ENCODE measurements at regions not wholly inside any gene's neighbourhood (a gene's known extent, or its start where the extent isn't known, plus 50 kb on each side); places are given as distances from the start of the nearest gene placed in this dataset.
A peak's percentile ranks its signal among the peaks of the same experiment; 100 is the strongest.

DNA sequence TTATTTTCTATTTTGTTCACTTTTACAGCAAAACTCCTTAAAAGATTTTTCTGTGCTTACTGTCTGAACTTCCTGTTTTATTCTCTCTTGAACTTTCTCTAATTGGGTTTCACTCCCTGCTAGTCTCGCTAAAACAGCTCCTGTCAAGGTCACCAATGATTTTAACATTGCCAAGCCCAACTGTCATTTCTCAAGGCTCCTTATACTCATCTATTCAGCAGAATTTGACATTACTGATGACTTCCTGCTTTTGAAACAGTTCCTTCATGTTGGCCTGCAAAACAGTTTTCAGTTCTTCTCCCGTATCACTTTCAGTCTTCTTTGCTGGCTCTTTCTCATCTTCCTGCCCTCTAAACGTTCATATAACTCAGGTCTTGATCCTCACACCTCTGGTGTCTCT, 268.5 kb upstream of the USP15 start:
- no peak overlapping the region for H3K4me3 ChIP-seq
- DNase-seq: no peak
- TF ChIP-seq CTCF (IDR thresholded peaks at IDR 0.05) (no peak), POLR2A (IDR thresholded peaks at IDR 0.05) (no peak)
- H3K27ac ChIP-seq: no peak overlapping the region
- H3K27me3 ChIP-seq: no peaks in the 10 kb centered on the region
- WGBS, 2 donors: 33 to 39% methylated on average over 3 of the region's 3 CpGs
- no peaks in the 10 kb centered on the region for H3K36me3 ChIP-seq (replicated peaks in 1 of 2; ENCODE audit: insufficient read depth in 1 of 2, low read depth in 2 of 2)
- no peaks in the 10 kb centered on the region for H3K4me1 ChIP-seq
- intact Hi-C loops (cut with DNase I): no loop called here
- no peaks in the 10 kb centered on the region for H3K9me3 ChIP-seq
- ATAC-seq: no peak

GRCh38 chr12:61993734-61994345, 266.4 kb upstream of the USP15 start:
- ATAC-seq: peak; percentile 63
- no peaks in the 10 kb centered on the region for H3K36me3 ChIP-seq (replicated peaks in 1 of 2; ENCODE audit: insufficient read depth in 1 of 2, low read depth in 2 of 2)

DNA sequence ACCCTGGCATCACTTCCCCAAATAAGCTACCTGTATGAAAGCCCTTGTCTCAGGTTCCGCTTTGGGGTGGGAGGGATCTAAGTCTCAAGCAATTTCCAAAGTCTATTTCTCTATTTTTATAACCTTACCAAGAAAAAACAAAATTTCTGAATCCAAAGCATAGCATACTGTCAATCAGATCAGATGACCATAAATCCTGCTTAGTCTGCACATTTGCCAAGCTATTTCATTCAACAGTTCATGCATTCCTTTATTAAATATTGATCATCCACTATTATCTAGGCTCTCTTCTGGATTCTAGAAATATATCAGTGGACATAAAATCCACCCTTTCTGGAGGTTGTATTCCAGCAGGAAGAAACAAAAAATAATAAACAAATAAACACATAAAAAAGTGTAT, 263.5 kb upstream of the USP15 start:
- Histone ChIP-seq H3K27me3 (no peaks in the 10 kb centered on the region), H3K4me1 (no peaks in the 10 kb centered on the region), H3K9me3 (no peaks in the 10 kb centered on the region), H3K36me3 (replicated peaks in 1 of 2; ENCODE audit: insufficient read depth in 1 of 2, low read depth in 2 of 2) (no peaks in the 10 kb centered on the region), H3K4me3 (no peak overlapping the region), H3K27ac (no peak overlapping the region)
- DNase-seq (no peak), ATAC-seq (no peak)
- TF ChIP-seq POLR2A (IDR thresholded peaks at IDR 0.05) (no peak), CTCF (IDR thresholded peaks at IDR 0.05) (no peak)
- 89 to 92% methylated on average over 1 of the region's 1 CpG for WGBS, 2 donors
- intact Hi-C loops (cut with DNase I): no loop called here

More at GRCh38 chr12:61993734-61994345, 266.4 kb upstream of the USP15 start:
- TF ChIP-seq POLR2A (IDR thresholded peaks at IDR 0.05): no peak
- TF ChIP-seq CTCF (IDR thresholded peaks at IDR 0.05): peak in 5 of 7 experiments; percentile 39 to 67 (median 57)
- intact Hi-C loops (cut with DNase I): no loop called here
- peak in 1 of 4 donors; percentile 5 for DNase-seq
- Histone ChIP-seq H3K27me3 (no peaks in the 10 kb centered on the region), H3K9me3 (no peaks in the 10 kb centered on the region), H3K27ac (no peak overlapping the region), H3K4me3 (no peak overlapping the region), H3K4me1 (no peaks in the 10 kb centered on the region)
- whole genome bisulfite sequencing, 2 donors: 43 to 46% methylated on average over 2 of the region's 2 CpGs

DNA sequence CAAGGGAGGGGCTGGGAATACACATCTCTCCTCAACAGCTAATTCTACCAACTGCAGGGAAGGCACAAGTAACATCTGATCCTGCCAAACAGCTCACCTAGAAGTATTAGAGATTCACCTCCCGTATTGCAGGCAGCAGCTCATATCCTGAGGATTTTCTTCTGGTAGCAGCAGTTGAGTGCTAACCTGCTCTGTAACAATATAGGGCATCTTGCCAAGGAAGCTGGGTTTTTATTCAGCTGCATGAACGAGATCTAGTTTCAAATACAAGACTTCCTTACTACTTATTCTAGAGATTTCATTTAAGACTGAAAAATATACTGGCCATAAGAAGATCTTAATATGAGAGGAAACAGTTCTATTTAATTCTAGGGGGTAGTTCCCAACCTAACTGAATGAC, 261.4 kb upstream of the USP15 start:
- Histone ChIP-seq H3K27me3 (no peaks in the 10 kb centered on the region), H3K4me3 (no peak overlapping the region), H3K36me3 (replicated peaks in 1 of 2; ENCODE audit: insufficient read depth in 1 of 2, low read depth in 2 of 2) (no peaks in the 10 kb centered on the region), H3K27ac (no peak overlapping the region), H3K4me1 (no peaks in the 10 kb centered on the region), H3K9me3 (no peaks in the 10 kb centered on the region)
- no peak for TF ChIP-seq POLR2A (IDR thresholded peaks at IDR 0.05)
- no peak for TF ChIP-seq CTCF (IDR thresholded peaks at IDR 0.05)
- DNase-seq (no peak), ATAC-seq (no peak)
- intact Hi-C loops (cut with DNase I): no loop called here
- WGBS, 2 donors: 5 to 16% methylated on average over 2 of the region's 2 CpGs

DNA sequence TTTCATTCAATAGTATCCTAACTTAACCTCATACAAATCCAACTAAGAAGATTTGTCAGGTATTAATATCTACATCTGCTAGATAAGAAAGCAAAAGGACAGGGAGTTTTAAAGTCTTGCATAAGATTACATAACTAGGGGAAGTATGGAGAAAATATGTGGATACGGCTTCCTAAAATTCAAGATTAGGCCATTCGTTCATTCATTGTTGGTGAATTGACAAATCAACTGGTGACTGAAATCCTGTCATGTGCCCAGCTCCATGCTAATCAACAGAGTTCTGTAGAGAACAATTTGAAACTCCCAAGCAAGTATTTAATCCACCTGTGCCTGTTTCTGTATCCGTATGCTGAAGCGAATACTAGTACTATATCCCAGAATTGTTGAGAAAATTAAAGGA, 260.9 kb upstream of the USP15 start:
- Histone ChIP-seq H3K9me3 (no peaks in the 10 kb centered on the region), H3K4me3 (no peak overlapping the region), H3K27ac (no peak overlapping the region), H3K27me3 (no peaks in the 10 kb centered on the region), H3K4me1 (no peaks in the 10 kb centered on the region), H3K36me3 (replicated peaks in 1 of 2; ENCODE audit: insufficient read depth in 1 of 2, low read depth in 2 of 2) (no peaks in the 10 kb centered on the region)
- no peak for ATAC-seq
- WGBS, 2 donors: 49% methylated on average over 4 of the region's 4 CpGs
- intact Hi-C loops (cut with DNase I): no loop called here
- DNase-seq: no peak
- TF ChIP-seq CTCF (IDR thresholded peaks at IDR 0.05): no peak
- no peak for TF ChIP-seq POLR2A (IDR thresholded peaks at IDR 0.05)
